Peyer's patch (tissue), 4 donors: ENCODE measurements at regions not wholly inside any gene's neighbourhood (a gene's known extent, or its start where the extent isn't known, plus 50 kb on each side); places are given as distances from the start of the nearest gene placed in this dataset.

ENCODE experiments used
- POLR2A ChIP-seq, 2 donors: fragments of 450-650 bp; IDR thresholded peaks; one replicate each; pipeline ENCODE4 v1.5.1; 2017; ENCODE audit warnings: antibody characterized with exemption in 2 of 2, mild to moderate bottlenecking in 2 of 2, moderate library complexity in 2 of 2
- TF ChIP-seq, protein P1 (sequence below), 6 experiments: fragments of 450-650 bp in 4 of 6; fragments of 200-600 bp in 2 of 6; sonication (generic) in 1 of 6; IDR thresholded peaks; one replicate each; pipeline ENCODE4 v1.5.1; 2017 to 2019; ENCODE audit warnings: antibody characterized with exemption in 6 of 6, mild to moderate bottlenecking in 3 of 6, moderate library complexity in 1 of 6

DNA sequence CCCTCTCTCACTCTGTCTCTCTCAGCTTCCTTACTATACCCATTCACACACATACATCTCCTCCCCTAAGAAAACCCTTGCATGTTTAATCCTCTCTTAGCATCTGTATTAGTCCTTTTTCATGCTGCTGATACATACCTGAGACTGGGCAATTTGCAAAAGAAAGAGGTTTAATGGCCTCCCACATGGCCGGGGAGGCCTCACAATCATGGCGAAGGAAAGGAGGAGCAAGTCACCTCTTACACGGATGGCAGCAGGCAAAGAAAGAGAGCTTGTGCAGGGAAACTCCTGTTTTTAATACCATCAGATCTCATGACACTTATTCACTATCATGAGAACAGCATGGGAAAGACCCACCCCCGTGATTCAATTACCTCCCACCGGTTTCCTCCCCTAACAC is 398.5 kb upstream of the SASH1 start:
- TF ChIP-seq, protein P1, sequence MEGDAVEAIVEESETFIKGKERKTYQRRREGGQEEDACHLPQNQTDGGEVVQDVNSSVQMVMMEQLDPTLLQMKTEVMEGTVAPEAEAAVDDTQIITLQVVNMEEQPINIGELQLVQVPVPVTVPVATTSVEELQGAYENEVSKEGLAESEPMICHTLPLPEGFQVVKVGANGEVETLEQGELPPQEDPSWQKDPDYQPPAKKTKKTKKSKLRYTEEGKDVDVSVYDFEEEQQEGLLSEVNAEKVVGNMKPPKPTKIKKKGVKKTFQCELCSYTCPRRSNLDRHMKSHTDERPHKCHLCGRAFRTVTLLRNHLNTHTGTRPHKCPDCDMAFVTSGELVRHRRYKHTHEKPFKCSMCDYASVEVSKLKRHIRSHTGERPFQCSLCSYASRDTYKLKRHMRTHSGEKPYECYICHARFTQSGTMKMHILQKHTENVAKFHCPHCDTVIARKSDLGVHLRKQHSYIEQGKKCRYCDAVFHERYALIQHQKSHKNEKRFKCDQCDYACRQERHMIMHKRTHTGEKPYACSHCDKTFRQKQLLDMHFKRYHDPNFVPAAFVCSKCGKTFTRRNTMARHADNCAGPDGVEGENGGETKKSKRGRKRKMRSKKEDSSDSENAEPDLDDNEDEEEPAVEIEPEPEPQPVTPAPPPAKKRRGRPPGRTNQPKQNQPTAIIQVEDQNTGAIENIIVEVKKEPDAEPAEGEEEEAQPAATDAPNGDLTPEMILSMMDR (IDR thresholded peaks at IDR 0.05), result no peak
- TF ChIP-seq POLR2A (IDR thresholded peaks at IDR 0.05), result no peak
